Midbrain (tissue), 1 donor: ENCODE measurements at regions not wholly inside any gene's neighbourhood (a gene's known extent, or its start where the extent isn't known, plus 50 kb on each side); places are given as distances from the start of the nearest gene placed in this dataset.

Experiments
- DNase-seq: peaks from one replicate; lab custom pipeline; 2025; lab: John Stamatoyannopoulos, UW

GRCh38 chr5:79871364-79872120 lies 119.5 kb downstream of the MTX3 start:
- DNase-seq = no peak

- DNase-seq = no peak
These were observed 122.8 kb downstream of the MTX3 start for GRCh38 chr5:79868163-79868670.

GRCh38 chr5:79865579-79865978 lies 125.5 kb downstream of the MTX3 start:
- DNase-seq = no peak

- DNase-seq = no peak
These were observed 126.7 kb downstream of the MTX3 start for GRCh38 chr5:79864364-79864763.

DNA sequence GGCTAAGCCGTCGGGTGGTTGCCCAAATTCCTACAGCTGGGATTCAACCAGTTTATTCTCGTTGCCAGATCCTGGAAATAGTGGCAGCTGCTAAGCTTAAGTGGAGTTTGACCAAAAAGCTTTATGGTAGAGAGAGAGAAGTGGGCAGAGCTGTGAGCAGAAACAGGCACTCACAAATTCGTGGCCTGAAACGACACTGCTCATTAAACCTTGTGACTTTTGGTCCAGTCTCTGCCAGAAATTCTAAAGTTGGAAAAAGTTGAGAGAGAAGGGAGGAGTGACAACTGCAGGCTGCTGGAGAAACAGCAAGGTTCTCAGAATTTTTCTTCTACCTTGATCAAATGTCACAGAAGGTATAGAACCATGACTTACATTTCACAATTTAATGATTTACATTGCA lies 131.5 kb downstream of the MTX3 start:
- DNase-seq = peak; percentile 3

- no peak for DNase-seq
These were observed 132.7 kb downstream of the MTX3 start for GRCh38 chr5:79858410-79858723.

DNA sequence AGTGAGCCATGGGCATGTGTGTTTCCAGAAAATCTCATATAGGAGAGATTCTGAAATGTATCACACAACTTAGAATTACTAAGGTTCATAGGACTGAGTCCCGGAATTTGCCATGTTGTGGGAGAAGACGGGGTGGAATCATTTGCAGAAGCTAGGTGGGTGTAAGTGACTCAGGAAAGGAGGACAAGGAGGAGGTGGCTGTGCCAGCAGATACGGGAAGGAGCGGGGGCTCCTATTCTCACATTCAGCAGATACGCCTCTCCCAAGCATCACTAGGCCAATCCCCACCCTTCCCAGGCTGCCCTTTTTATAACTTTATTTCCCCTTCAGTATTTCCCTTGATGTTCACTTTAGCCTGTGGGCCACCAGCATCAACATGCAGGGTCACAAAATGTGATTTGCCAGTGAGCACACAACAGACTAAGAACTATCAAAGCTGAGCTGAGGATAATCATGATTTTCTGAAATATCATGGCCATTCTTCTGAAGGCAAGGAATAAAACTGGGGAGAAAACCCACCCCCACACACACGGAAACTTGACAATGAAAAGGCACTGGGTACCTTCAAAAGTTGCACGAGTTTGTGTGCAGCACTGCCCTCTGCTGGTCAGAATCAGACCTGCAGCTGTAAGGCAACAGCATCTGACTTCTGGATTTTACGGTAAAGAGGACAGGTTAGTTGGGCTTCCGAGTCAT lies 133.2 kb downstream of the MTX3 start:
- peak; percentile 84 for DNase-seq

DNA sequence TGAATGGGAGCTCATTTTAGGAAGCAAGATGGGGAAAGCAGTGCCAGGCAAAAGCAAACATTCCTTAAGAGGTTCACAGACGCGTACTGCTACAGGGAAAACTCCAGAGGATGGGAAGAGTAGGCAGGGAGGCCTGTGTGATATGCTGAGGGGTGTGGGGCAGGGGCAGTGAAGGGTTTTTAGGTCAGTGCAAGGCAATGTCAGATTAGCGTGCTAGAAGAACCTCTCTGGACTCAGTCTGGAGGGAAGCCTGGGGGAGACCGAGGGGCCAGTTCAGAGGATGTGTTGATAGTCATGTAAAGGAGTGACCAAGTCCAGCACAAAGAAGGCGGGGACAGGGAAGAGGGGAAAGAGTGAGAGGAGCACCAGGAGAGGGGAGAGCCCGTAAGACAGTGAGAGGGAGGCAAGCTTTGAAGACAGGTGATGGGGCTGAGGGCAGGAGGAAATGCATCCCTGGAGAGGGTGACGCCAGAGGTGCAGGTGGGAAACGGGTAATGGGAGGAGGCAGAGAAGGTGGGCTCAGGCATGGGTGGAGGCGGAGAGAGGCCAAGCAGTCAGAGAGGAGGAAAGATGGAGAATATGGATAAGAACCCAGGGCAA lies 134.5 kb downstream of the MTX3 start:
- no peak for DNase-seq

DNA sequence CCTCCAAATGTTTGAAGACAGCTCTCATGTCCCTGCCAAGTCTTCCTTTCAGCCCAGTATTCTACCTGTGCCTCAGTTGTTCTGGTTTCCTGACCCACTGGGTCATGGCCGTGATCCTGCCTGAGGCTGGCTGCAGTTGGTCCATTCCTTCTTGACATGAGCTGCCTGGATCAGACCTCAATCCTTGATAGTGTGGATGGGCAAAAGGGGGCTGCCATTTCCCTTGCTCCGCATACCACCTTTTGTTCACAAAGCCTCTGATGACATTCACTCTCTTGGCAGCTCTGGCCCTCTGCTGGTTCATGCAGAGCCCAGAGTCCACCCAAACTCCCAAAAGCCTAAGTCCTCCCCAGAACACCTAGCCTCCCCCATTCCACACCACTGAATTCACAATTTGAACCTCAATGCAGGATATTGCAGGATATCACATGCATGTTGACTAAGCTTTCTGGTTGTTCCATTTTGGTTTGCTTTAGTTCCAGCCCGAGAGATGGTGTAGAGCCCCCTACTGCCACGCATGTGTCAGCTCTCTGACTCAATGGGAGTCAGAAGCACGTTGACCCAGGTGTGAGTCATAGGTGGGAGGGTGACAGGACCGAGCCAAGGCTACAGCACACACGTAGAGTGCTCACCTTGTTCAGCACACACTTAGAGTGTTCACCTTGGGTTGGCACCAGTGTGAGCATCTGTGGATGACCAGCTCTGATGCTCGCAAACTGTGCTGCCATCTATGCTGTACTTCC lies 137.2 kb downstream of the MTX3 start:
- DNase-seq = no peak

- DNase-seq = no peak
These were observed 138.0 kb downstream of the MTX3 start for GRCh38 chr5:79853028-79853427.

DNA sequence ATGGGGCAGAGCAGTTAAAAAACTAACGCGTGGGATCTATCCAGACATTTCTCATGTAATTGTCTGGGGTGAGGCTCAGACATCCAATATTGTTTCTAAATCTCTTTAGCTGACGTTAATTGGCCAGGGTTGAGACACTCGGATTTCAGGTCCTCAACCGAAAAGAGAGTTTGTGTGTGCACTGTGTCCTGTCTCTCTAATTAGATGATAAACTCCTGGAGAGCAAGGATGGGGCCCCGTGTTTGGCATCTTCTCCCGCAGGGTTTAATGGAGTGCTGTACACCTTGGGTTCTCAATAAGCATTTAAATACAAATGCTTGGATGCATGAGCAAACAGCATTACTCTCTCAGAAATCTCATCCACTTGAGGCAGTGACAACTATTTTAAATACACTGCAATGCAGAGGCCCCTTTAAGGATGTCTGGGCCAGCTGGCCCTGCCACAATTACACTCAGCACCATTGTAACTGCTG lies 139.6 kb downstream of the MTX3 start:
- DNase-seq = no peak

DNA sequence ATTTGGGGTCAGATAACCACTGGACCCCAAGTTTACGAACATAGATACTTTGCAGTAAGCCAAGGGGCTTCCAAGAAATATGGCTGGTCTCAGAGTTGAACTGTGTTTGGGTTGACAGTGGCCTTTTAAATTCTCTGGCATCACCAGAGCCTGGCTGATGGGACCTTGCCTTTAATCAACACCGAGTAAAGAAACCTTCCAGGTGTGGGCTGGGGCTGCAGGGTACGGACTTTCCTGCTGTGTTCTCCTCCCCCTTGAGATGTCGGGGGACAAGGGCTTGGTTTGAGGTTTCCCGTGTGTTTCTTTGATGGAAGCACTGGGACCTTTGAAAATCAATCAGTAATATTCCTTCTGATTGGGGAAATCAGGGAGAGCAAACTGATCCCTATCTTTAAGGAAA lies 140.1 kb downstream of the MTX3 start:
- DNase-seq = no peak

DNA sequence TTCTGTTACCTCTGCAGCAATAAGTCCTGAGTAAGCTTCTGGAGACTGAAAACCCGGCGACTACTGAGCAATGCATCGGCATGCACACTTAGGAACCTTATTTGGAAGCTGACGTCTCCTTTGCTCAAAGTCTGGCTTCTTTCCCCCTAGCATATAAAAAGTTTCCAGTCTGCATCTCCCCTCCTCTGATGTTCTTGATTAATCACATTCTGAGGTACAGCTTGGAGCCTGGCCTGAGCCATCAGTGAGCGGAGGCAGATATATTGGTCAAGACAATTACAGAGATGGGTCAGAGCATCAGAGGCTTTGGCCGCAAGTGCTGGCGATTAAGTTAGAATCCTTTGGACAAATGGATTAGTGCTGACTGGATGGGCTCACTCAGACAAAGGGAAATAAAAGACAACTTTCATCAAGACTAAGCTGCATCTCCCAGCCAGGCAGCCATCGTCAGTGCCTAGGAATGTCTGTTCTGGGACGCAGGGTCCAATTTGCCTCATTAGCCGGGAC lies 140.7 kb downstream of the MTX3 start:
- DNase-seq = no peak

DNA sequence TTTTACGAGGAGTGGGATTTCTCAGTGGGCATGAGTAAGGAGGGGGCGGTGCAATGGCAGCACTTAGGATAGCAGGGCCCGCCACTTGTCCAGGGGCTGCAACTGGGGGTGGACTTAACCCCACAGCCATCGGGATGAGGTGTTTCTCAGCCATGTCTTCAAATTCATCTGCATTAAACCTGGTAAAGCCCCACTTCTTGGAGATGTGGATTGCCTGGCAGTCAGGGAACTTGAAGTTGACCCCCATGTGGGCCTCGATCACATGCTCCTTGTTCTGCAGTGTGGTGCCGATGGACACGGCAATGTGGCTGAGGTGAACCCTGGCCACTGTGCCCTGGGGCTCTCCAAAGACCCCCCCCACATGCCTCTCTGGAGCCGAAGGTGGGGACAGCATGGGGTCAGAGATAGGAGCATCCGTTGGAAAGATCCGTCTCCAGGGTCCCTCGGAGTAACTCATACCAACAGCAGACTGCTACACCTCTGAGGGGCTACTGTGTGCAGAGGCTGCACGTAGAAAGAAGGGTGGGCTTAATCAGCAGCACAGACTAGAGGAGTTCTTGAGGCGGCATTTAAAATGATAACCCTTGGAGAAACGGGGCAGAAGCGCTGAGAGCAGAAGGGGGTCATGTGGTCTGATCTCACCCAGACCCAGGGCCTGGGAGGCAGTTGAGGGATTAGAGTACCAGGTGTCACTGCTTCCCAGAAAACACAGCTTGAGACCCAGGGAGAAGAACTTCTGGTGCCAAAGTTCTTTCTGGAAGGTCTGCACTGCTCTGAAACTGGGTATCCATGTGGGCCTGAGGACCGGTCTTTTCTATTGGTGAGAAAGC lies 141.4 kb downstream of the MTX3 start:
- DNase-seq = no peak
